ENCODE measurements at regions not wholly inside any gene's neighbourhood (a gene's known extent, or its start where the extent isn't known, plus 50 kb on each side); places are given as distances from the start of the nearest gene placed in this dataset.
A peak's percentile ranks its signal among the peaks of the same experiment; 100 is the strongest.

GRCh38 chr14:50038398-50039119 is 77.8 kb downstream of the VCPKMT start:
- peak; percentile 69 for DNase-seq (ENCODE audit: low spot score)

GRCh38 chr14:50039120-50039517 is 77.3 kb downstream of the VCPKMT start:
- no peak for DNase-seq (ENCODE audit: low spot score)

- peak; percentile 11 for DNase-seq (ENCODE audit: low spot score)
These were observed 76.5 kb downstream of the VCPKMT start for GRCh38 chr14:50039734-50040400.

- DNase-seq (ENCODE audit: low spot score) = peak; percentile 48
These were observed 76.0 kb downstream of the VCPKMT start for GRCh38 chr14:50040401-50040775.

- no peak for DNase-seq (ENCODE audit: low spot score)
These were observed 75.4 kb downstream of the VCPKMT start for GRCh38 chr14:50040895-50041465.

- DNase-seq (ENCODE audit: low spot score) = no peak
These were observed 74.4 kb downstream of the VCPKMT start for GRCh38 chr14:50041980-50042379.

GRCh38 chr14:50044042-50044651 is 72.2 kb downstream of the VCPKMT start:
- DNase-seq (ENCODE audit: low spot score) = no peak

GRCh38 chr14:50045039-50045711 is 71.2 kb downstream of the VCPKMT start:
- DNase-seq (ENCODE audit: low spot score) = no peak

GRCh38 chr14:50045837-50046236 is 70.5 kb downstream of the VCPKMT start:
- DNase-seq (ENCODE audit: low spot score) = no peak

- DNase-seq (ENCODE audit: low spot score) = no peak
These were observed 69.1 kb downstream of the VCPKMT start for GRCh38 chr14:50047274-50047676.

- no peak for DNase-seq (ENCODE audit: low spot score)
These were observed 67.3 kb downstream of the VCPKMT start for GRCh38 chr14:50049093-50049492.

GRCh38 chr14:50049703-50050570 is 66.4 kb downstream of the VCPKMT start:
- no peak for DNase-seq (ENCODE audit: low spot score)

GRCh38 chr14:50051106-50051505 is 65.3 kb downstream of the VCPKMT start:
- no peak for DNase-seq (ENCODE audit: low spot score)

GRCh38 chr14:50051706-50052105 is 64.7 kb downstream of the VCPKMT start:
- DNase-seq (ENCODE audit: low spot score) = no peak

GRCh38 chr14:50052517-50052916 is 63.9 kb downstream of the VCPKMT start:
- no peak for DNase-seq (ENCODE audit: low spot score)

GRCh38 chr14:50053935-50054334 is 62.4 kb downstream of the VCPKMT start:
- DNase-seq (ENCODE audit: low spot score) = no peak

GRCh38 chr14:50055461-50056228 is 60.7 kb downstream of the VCPKMT start:
- no peak for DNase-seq (ENCODE audit: low spot score)

- DNase-seq (ENCODE audit: low spot score) = no peak
These were observed 59.9 kb downstream of the VCPKMT start for GRCh38 chr14:50056435-50056834.

GRCh38 chr14:50057331-50057730 is 59.0 kb downstream of the VCPKMT start:
- DNase-seq (ENCODE audit: low spot score) = no peak

GRCh38 chr14:50058113-50058512 is 58.3 kb downstream of the VCPKMT start:
- DNase-seq (ENCODE audit: low spot score) = no peak

Data from RKO (cell line).